Muscle layer of duodenum (tissue), 2 donors: ENCODE measurements at regions not wholly inside any gene's neighbourhood (a gene's known extent, or its start where the extent isn't known, plus 50 kb on each side); places are given as distances from the start of the nearest gene placed in this dataset.
"Not testable (repeated sequence)": the region's sequence is repeated elsewhere in the genome, so short reads cannot be mapped to it uniquely, and the experiment has no call there.

Experiments used
- H3K27ac ChIP-seq: one replicate; pipeline ENCODE4 v1.7.0; 2013; ENCODE audit warnings: mild to moderate bottlenecking, low read length
- H3K27me3 ChIP-seq: one replicate; pipeline ENCODE4 v1.7.0; 2013; ENCODE audit warnings: low read depth, mild to moderate bottlenecking, control low read depth, low read length
- H3K36me3 ChIP-seq, 2 donors: one replicate each; pipeline ENCODE4 v1.7.0; 2013; ENCODE audit warnings: low read length in 2 of 2, control low read depth in 1 of 2, mild to moderate bottlenecking in 1 of 2; ENCODE audit not compliant: insufficient read depth in 2 of 2, control insufficient read depth in 1 of 2
- H3K4me1 ChIP-seq, 2 donors: one replicate each; pipeline ENCODE4 v1.7.0; 2013; ENCODE audit warnings: low read length in 2 of 2, mild to moderate bottlenecking in 2 of 2, control low read depth in 1 of 2, moderate library complexity in 1 of 2; ENCODE audit not compliant: insufficient read depth in 2 of 2, control insufficient read depth in 1 of 2
- H3K4me3 ChIP-seq, 2 donors: one replicate each; pipeline ENCODE4 v1.7.0; 2013; ENCODE audit warnings: low read length in 2 of 2, low read depth in 1 of 2, mild to moderate bottlenecking in 1 of 2
- H3K9me3 ChIP-seq, 2 donors: one replicate each; pipeline ENCODE4 v1.7.0; 2013; ENCODE audit warnings: low read length in 2 of 2, control low read depth in 1 of 2, mild to moderate bottlenecking in 1 of 2; ENCODE audit not compliant: control insufficient read depth in 1 of 2
- donor health status: healthy.

- no peaks in the 10 kb centered on the region for H3K9me3 ChIP-seq
- no peak overlapping the region for H3K4me3 ChIP-seq
- no peaks in the 10 kb centered on the region for H3K4me1 ChIP-seq
- no peak overlapping the region for H3K27ac ChIP-seq
- H3K27me3 ChIP-seq = no peaks in the 10 kb centered on the region
- H3K36me3 ChIP-seq = no peaks in the 10 kb centered on the region
These were observed 118.7 kb upstream of the PPM1J start for GRCh38 chr1:112833806-112834205.

DNA sequence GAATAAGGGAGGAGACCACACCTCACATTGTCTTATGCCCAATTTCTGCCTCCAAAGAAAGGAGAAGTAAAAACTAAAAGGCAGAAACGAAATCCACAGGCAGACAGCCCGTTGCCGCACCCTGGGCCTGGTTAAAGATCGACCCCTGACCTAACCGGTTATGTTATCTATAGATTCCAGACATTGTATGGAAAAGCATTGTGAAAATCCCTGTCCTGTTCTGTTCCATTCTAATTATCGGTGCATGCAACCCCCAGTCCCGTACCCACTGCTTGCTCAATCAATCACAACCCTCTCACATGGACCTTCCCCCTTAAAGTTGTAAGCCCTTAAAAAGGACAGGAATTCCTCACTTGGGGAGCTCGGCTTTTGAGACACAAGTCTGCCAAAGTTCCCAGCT, 117.1 kb upstream of the PPM1J start:
- not testable (repeated sequence) for H3K27me3 ChIP-seq, H3K4me3 ChIP-seq, H3K4me1 ChIP-seq, H3K9me3 ChIP-seq, H3K27ac ChIP-seq, H3K36me3 ChIP-seq

- H3K27ac ChIP-seq, H3K9me3 ChIP-seq, H3K4me1 ChIP-seq, H3K36me3 ChIP-seq, H3K4me3 ChIP-seq, H3K27me3 ChIP-seq: not testable (repeated sequence)
These were observed 114.6 kb upstream of the PPM1J start for GRCh38 chr1:112829691-112830090.

DNA sequence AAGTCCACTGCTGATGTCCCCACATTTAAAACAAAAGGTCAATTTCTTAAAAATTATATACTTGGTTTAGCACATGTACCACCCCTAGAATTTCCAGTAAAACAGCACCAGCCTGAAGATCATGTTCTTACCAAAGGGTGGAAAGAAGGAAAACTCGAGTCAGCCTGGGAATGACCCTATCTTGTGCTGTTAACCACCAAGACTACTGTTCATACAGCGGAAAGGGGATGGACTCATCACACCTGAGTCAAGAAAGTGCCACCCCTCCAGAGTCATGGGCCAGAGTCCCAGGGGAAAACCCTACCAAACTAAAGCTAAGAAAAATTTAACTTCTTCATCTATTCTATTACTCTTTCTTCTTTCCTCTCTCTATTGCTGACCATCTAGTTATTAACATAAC, 113.6 kb upstream of the PPM1J start:
- Histone ChIP-seq H3K4me1 (no peaks in the 10 kb centered on the region), H3K27me3 (no peaks in the 10 kb centered on the region), H3K4me3 (no peak overlapping the region), H3K36me3 (no peaks in the 10 kb centered on the region), H3K9me3 (no peaks in the 10 kb centered on the region), H3K27ac (no peak overlapping the region)

DNA sequence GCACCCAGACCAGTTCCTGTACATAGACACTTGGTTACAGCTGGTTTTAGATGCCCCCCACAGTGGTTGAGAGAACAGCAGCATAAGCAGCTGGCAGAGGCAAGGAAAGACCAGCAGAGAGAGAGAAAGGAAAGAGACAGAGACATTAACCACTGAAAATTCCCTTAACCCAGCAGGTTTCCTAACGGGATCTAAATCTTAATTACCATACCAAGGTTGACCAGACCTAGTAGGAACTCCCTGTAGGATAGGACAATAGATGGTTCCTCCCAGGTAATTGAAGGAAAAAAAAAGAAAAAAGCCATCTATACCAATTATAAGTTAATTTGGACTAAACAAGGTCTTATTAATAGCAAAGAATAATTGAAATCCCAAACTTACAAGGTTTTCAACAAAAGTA, 112.3 kb upstream of the PPM1J start:
- not testable (repeated sequence) for H3K27ac ChIP-seq, H3K9me3 ChIP-seq, H3K4me1 ChIP-seq, H3K27me3 ChIP-seq, H3K36me3 ChIP-seq, H3K4me3 ChIP-seq

GRCh38 chr1:112826217-112826944, 111.2 kb upstream of the PPM1J start:
- H3K36me3 ChIP-seq = no peaks in the 10 kb centered on the region
- no peak overlapping the region for H3K27ac ChIP-seq
- H3K9me3 ChIP-seq = no peaks in the 10 kb centered on the region
- H3K4me3 ChIP-seq = no peak overlapping the region
- no peaks in the 10 kb centered on the region for H3K4me1 ChIP-seq
- H3K27me3 ChIP-seq = no peaks in the 10 kb centered on the region

DNA sequence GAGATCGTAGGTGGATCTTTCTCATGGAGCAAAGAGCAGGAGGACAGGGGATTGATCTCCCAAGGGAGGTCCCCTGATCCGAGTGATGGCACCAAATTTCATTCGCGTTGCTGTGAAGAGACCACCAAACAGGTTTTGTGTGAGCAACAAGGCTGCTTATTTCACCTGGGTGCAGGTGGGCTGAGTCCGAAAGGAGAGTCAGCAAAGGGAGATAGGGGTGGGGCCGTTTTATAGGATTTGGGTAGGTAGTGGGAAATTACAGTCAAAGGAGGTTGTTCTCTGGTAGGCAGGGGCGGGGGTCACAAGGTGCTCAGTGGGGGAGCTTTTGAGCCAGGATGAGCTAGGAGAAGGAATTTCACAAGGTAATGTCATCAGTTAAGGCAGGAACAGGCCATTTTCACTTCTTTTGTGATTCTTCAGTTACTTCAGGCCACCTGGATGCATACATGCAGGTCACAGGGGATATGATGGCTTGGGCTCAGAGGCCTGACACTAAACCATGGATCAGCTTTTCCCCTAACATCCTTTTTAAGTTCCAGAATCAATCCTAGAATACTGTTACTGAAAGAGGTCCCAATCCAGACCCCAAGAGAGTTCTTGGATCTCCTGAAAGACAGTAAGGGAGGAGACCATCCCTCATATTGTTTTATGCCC, 110.6 kb upstream of the PPM1J start:
- H3K27ac ChIP-seq, H3K27me3 ChIP-seq, H3K4me1 ChIP-seq, H3K36me3 ChIP-seq, H3K4me3 ChIP-seq, H3K9me3 ChIP-seq: not testable (repeated sequence)

DNA sequence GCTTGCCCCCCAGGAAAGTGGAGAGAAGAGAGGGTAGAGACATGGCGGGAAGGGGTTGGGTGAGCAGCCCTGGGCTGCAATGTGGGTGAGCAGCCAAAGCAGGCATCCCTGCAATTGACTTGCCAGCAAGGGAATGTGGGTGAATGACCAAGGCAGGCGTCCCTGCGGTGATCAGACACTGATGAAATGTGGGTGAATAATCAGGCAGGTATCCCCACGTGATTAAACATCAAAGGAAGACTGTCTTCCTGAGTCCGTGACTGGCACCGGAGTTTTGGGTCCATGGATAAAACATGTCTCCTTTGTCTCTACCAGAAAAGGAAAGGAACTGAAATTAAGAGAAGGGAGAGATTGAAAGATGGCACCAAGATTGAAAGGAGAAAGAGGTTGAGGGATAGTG, 109.9 kb upstream of the PPM1J start:
- H3K4me3 ChIP-seq, H3K27ac ChIP-seq, H3K27me3 ChIP-seq, H3K9me3 ChIP-seq, H3K4me1 ChIP-seq, H3K36me3 ChIP-seq: not testable (repeated sequence)

- H3K27ac ChIP-seq = not testable (repeated sequence)
These were observed 106.4 kb upstream of the PPM1J start for GRCh38 chr1:112821307-112822063.

GRCh38 chr1:112818990-112819689, 104.0 kb upstream of the PPM1J start:
- Histone ChIP-seq H3K4me3 (no peak overlapping the region), H3K36me3 (no peaks in the 10 kb centered on the region), H3K27ac (no peak overlapping the region), H3K4me1 (peaks cover 0 to 4% of the 10 kb centered on the region in 2 donors), H3K27me3 (no peaks in the 10 kb centered on the region), H3K9me3 (no peaks in the 10 kb centered on the region)

More at GRCh38 chr1:112821307-112822063, 106.4 kb upstream of the PPM1J start:
- not testable (repeated sequence) for H3K4me3 ChIP-seq, H3K9me3 ChIP-seq, H3K36me3 ChIP-seq, H3K4me1 ChIP-seq, H3K27me3 ChIP-seq
